K562 (cell line): ENCODE measurements at regions not wholly inside any gene's neighbourhood (a gene's known extent, or its start where the extent isn't known, plus 50 kb on each side); places are given as distances from the start of the nearest gene placed in this dataset.

Experiments used
- ATAC-seq: fragments of 200-7000 bp; cut with Tn5 transposase; 3 replicates; pipeline ENCODE4 v1.9.1; 2020; ENCODE audit warnings: moderate library complexity
- BruUV-seq: library from RNA; stranded (reverse); fragments of 400-500 nt; replicated peaks from 2 replicates; lab custom pipeline; 2021; lab: Mats Ljungman, UMichigan
- CTCF ChIA-PET: fragments of 300-600 bp; formaldehyde crosslinking; extraction: SDS; loops from one replicate; lab custom pipeline; 2021; ENCODE audit warnings: low intra/inter-chr PET ratio; lab: Yijun Ruan, JAX
- POLR2A ChIA-PET: fragments of 300-600, 350-650 bp; sonication (Branson Sonifier 250); formaldehyde crosslinking; extraction: SDS; loops from one replicate; lab custom pipeline; 2021; ENCODE audit warnings: antibody characterized with exemption, inconsistent platforms; lab: Yijun Ruan, JAX
- DNase-seq, 4 experiments: peaks; one replicate each; pipeline versions ENCODE4 v3.0.0 to v3.0.0-alpha.2; 2011 to 2018; ENCODE audit warnings: low spot score in 3 of 4, mixed read lengths in 3 of 4; ENCODE audit errors: extremely low read depth in 1 of 4
- FAIRE-seq: peaks from 2 replicates; lab custom pipeline; 2011; peaks lifted over from hg19 to GRCh38; lab: Jason Lieb, UNC
- H2AFZ ChIP-seq: 2 replicates; pipeline ENCODE4 v1.6.0; 2011; ENCODE audit warnings: low read depth, low read length, control low read depth, inconsistent platforms
- H3K27ac ChIP-seq: fragments of 200-600 bp; 3 replicates; pipeline ENCODE4 v1.8.0; 2011; ENCODE audit warnings: low read depth, mild to moderate bottlenecking, control low read depth, inconsistent platforms, low read length, moderate library complexity, mixed read lengths; ENCODE audit errors: extremely low read depth
- H3K27me3 ChIP-seq, 2 experiments: fragments of 300-600 bp in 1 of 2; 2 replicates in 1 of 2; 3 replicates in 1 of 2; pipeline versions ENCODE4 v1.6.0 to v1.8.0; 2011; ENCODE audit warnings: inconsistent platforms in 2 of 2, low read length in 2 of 2, mild to moderate bottlenecking in 1 of 2, mixed read lengths in 1 of 2, moderate library complexity in 1 of 2; ENCODE audit not compliant: control insufficient read depth in 2 of 2, insufficient read depth in 2 of 2
- H3K36me3 ChIP-seq: fragments of 300-600 bp; 3 replicates; pipeline ENCODE4 v1.8.0; 2011; ENCODE audit warnings: mild to moderate bottlenecking, low read length, inconsistent platforms; ENCODE audit not compliant: control insufficient read depth, insufficient read depth
- H3K4me1 ChIP-seq, 2 experiments: fragments of 200-600 bp in 1 of 2; replicated peaks in 1 of 2; 2 replicates in 1 of 2; 3 replicates in 1 of 2; pipeline versions ENCODE4 v1.5.1 to v1.8.0; 2011; ENCODE audit warnings: inconsistent platforms in 2 of 2, low read length in 2 of 2, mild to moderate bottlenecking in 1 of 2, mixed read lengths in 1 of 2, moderate library complexity in 1 of 2; ENCODE audit not compliant: control insufficient read depth in 2 of 2, insufficient read depth in 2 of 2
- H3K4me2 ChIP-seq: 2 replicates; pipeline ENCODE4 v1.6.1; 2011; ENCODE audit warnings: low read length, control low read depth, inconsistent platforms, mixed read lengths; ENCODE audit not compliant: insufficient read depth
- H3K4me3 ChIP-seq: fragments of 200-600 bp; sonication (generic), shearing (Covaris generic); 2 replicates; pipeline ENCODE4 v1.5.1; 2016; ENCODE audit warnings: control low read depth, inconsistent platforms
- H3K79me2 ChIP-seq: fragments of 200-600 bp; 3 replicates; pipeline ENCODE4 v1.8.0; 2011; ENCODE audit warnings: low read length, inconsistent platforms; ENCODE audit not compliant: control insufficient read depth, insufficient read depth
- H3K9ac ChIP-seq, 2 experiments: 2 replicates each; pipeline versions ENCODE4 v1.6.0 to v1.6.1; 2011; ENCODE audit warnings: low read depth in 2 of 2, low read length in 2 of 2, control low read depth in 1 of 2, inconsistent platforms in 1 of 2, mild to moderate bottlenecking in 1 of 2, mixed read lengths in 1 of 2; ENCODE audit not compliant: insufficient read depth in 1 of 2
- H3K9me1 ChIP-seq: one replicate; pipeline ENCODE4 v1.6.0; 2011; ENCODE audit warnings: inconsistent platforms, mild to moderate bottlenecking, low read length, moderate library complexity; ENCODE audit not compliant: control insufficient read depth, insufficient read depth
- H3K9me3 ChIP-seq: replicated peaks from 2 replicates; pipeline ENCODE4 v1.5.1; 2011; ENCODE audit warnings: low read depth, low read length, inconsistent platforms; ENCODE audit not compliant: control insufficient read depth, insufficient read depth
- H4K20me1 ChIP-seq: replicated peaks from 2 replicates; pipeline ENCODE4 v1.6.1; 2011; ENCODE audit warnings: low read length, inconsistent platforms, mixed read lengths; ENCODE audit not compliant: control insufficient read depth, insufficient read depth
- ARID3A ChIP-seq: IDR thresholded peaks from 2 replicates; pipeline ENCODE4 v1.6.1; 2012; ENCODE audit warnings: low read depth, low read length, improper control_type of control experiment, borderline replicate concordance
- IFI16 ChIP-seq: fragments of 250-450 bp; sonication (Bioruptor Pico); IDR thresholded peaks from 2 replicates; pipeline ENCODE4 v2.1.2; 2022; ENCODE audit warnings: mild to moderate bottlenecking, inconsistent platforms
- KLF1 ChIP-seq: fragments of 450-650 bp; IDR thresholded peaks from 2 replicates; pipeline ENCODE4 v1.6.1; 2016; ENCODE audit warnings: missing genetic modification characterization, missing compliant biosample characterization
- NUFIP1 ChIP-seq: fragments of 450-650 bp; IDR thresholded peaks from 2 replicates; pipeline ENCODE4 v1.6.1; 2018; ENCODE audit not compliant: partially characterized antibody
- POLR2AphosphoS5 ChIP-seq: IDR thresholded peaks from 2 replicates; pipeline ENCODE4 v1.6.1; 2011; ENCODE audit warnings: mild to moderate bottlenecking, low read depth, low read length, moderate library complexity; ENCODE audit not compliant: control insufficient read depth, insufficient read depth
- RBM39 ChIP-seq: fragments of 200-400 bp; formaldehyde crosslinking; optimal IDR thresholded peaks from 2 replicates; pipeline ENCODE3; 2018; ENCODE audit warnings: low read depth, low read length
- ZBTB12 ChIP-seq: fragments of 250-450 bp; sonication (Bioruptor Pico); IDR thresholded peaks from 2 replicates; pipeline ENCODE4 v1.4.0; 2020
- ZBTB5 ChIP-seq: fragments of 450-650 bp; IDR thresholded peaks from 2 replicates; pipeline ENCODE4 v1.6.1; 2017; ENCODE audit warnings: antibody characterized with exemption
- ZNF134 ChIP-seq: fragments of 250-450 bp; sonication (Bioruptor Pico); conservative IDR thresholded peaks from 2 replicates; pipeline ENCODE4 v1.4.0; 2020
- ZNF140 ChIP-seq: fragments of 250-450 bp; sonication (Bioruptor Pico); IDR thresholded peaks from 2 replicates; pipeline ENCODE4 v1.8.0; 2021; ENCODE audit warnings: moderate library complexity, mild to moderate bottlenecking, inconsistent platforms
- ZNF717 ChIP-seq: fragments of 250-450 bp; sonication (Bioruptor Pico); IDR thresholded peaks from 2 replicates; pipeline ENCODE4 v1.5.0; 2021
- WGBS: fragments of 100-300 bp; shearing (Covaris generic); methylation state at CpG from one replicate; pipeline ENCODE4 v1.1.6; 2016; ENCODE audit warnings: low coverage, mixed read lengths; ENCODE audit not compliant: insufficient coverage; ENCODE audit errors: missing lambda C conversion rate; 5-methylcytosine and 5-hydroxymethylcytosine counted together
- in situ Hi-C: fragments of 300-500 bp; cut with MboI; formaldehyde crosslinking; loops from 4 replicates; pipeline ENCODE4 v1.15.0; 2018; ENCODE audit warnings: inconsistent platforms, mixed read lengths
- intact Hi-C: fragments of 100-400 bp; cut with micrococcal nuclease; formaldehyde crosslinking; loops from 2 replicates; pipeline ENCODE4 v1.14.2; 2022
- TF ChIP-seq, protein P1 (sequence below): fragments of 450-650 bp; formaldehyde crosslinking; IDR thresholded peaks from 2 replicates; pipeline ENCODE4 v1.4.0; 2022; ENCODE audit warnings: missing genetic modification characterization
- TF ChIP-seq, protein P2 (sequence below): sonication (generic); formaldehyde crosslinking; IDR thresholded peaks from 2 replicates; pipeline ENCODE4 v1.8.0; 2022; ENCODE audit warnings: mild to moderate bottlenecking, missing genetic modification reagents, borderline replicate concordance

GRCh38 chr6:145187491-145188206, 547.7 kb downstream of the EPM2A start (continued):
- TF ChIP-seq ZNF134 (CRISPR knock-in tag) (no peak), POLR2AphosphoS5 (no peak), IFI16 (CRISPR knock-in tag) (no peak), KLF1 (tag) (no peak), ZBTB5 (no peak), ZBTB12 (CRISPR knock-in tag) (no peak), ZNF140 (CRISPR knock-in tag) (no peak)

DNA sequence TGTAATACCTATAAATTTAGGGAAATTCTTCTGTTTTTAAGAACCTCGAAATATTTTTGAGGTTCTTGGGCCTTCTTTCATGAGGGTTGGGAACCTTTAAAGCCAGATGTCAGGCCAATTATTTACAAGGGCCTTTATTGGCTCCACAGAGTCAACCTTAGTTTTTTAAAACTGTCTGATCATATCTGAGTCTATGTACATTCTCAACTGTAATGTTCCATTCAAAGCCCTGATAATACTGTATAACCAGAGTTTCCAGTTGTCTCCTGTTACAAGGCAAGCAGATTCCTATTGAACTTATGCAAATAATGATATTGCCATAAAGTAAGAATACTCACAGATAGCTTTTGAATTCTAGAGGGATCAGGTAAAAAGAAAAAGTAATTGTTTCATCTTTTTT, 545.5 kb downstream of the EPM2A start:
- H3K27ac ChIP-seq: no peak overlapping the region
- DNase-seq (no peak), FAIRE-seq (no peak), ATAC-seq (no peak)
- no peaks in the 10 kb centered on the region for H3K79me2 ChIP-seq
- 0% methylated on average over 1 of the region's 1 CpG for WGBS
- BruUV-seq: no TSS peak
- no peak overlapping the region for H2AFZ ChIP-seq
- no peak overlapping the region for H3K4me2 ChIP-seq
- in situ Hi-C loops (no loop called here), intact Hi-C loops (no loop called here)
- H3K9me3 ChIP-seq: no peaks in the 10 kb centered on the region
- no peak overlapping the region for H3K9ac ChIP-seq
- no peaks in the 10 kb centered on the region for H3K4me1 ChIP-seq
- H3K9me1 ChIP-seq: no peaks in the 10 kb centered on the region
- ChIA-PET POLR2A (no interaction called here), CTCF (no interaction called here)
- no peaks in the 10 kb centered on the region for H3K27me3 ChIP-seq
- no peak overlapping the region for H3K4me3 ChIP-seq
- H4K20me1 ChIP-seq: no peaks in the 10 kb centered on the region
- no peaks in the 10 kb centered on the region for H3K36me3 ChIP-seq
- TF ChIP-seq ARID3A (no peak), NUFIP1 (no peak), RBM39 (no peak), ZNF717 (CRISPR knock-in tag) (no peak)
- TF ChIP-seq, protein P1, sequence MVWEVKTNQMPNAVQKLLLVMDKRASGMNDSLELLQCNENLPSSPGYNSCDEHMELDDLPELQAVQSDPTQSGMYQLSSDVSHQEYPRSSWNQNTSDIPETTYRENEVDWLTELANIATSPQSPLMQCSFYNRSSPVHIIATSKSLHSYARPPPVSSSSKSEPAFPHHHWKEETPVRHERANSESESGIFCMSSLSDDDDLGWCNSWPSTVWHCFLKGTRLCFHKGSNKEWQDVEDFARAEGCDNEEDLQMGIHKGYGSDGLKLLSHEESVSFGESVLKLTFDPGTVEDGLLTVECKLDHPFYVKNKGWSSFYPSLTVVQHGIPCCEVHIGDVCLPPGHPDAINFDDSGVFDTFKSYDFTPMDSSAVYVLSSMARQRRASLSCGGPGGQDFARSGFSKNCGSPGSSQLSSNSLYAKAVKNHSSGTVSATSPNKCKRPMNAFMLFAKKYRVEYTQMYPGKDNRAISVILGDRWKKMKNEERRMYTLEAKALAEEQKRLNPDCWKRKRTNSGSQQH (CRISPR knock-in tag): no peak
- TF ChIP-seq, protein P2, sequence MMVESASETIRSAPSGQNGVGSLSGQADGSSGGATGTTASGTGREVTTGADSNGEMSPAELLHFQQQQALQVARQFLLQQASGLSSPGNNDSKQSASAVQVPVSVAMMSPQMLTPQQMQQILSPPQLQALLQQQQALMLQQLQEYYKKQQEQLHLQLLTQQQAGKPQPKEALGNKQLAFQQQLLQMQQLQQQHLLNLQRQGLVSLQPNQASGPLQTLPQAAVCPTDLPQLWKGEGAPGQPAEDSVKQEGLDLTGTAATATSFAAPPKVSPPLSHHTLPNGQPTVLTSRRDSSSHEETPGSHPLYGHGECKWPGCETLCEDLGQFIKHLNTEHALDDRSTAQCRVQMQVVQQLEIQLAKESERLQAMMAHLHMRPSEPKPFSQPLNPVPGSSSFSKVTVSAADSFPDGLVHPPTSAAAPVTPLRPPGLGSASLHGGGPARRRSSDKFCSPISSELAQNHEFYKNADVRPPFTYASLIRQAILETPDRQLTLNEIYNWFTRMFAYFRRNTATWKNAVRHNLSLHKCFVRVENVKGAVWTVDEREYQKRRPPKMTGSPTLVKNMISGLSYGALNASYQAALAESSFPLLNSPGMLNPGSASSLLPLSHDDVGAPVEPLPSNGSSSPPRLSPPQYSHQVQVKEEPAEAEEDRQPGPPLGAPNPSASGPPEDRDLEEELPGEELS: no peak
